ENCODE measurements at regions not wholly inside any gene's neighbourhood (a gene's known extent, or its start where the extent isn't known, plus 50 kb on each side); places are given as distances from the start of the nearest gene placed in this dataset.

DNA sequence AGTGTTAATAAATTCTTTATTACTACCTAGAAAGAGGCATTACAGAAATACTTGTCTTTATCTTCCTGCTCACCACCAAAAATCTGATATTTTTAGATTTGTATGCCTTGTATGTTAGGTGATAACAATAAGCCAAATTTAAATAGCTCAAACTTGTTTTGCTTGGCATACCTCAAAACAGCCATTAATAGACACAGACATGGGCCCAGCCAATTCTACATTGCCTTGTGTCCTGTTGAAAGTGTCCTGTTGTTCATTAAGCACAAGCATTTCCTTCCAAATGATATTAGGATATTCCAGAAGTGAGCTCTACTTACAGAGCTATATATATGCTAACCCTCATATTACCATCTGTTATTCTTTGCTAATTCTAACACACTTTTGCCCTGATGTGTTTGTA, 438.6 kb upstream of the ZNF385D start:
- no peaks in the 10 kb centered on the region for H3K4me1 Mint-ChIP-seq
- no peaks in the 10 kb centered on the region for H3K27me3 Mint-ChIP-seq (ENCODE audit: low read depth)
- ChIA-PET POLR2A (no interaction called here), CTCF (no interaction called here)
- no peak for ATAC-seq
- no peak for TF ChIP-seq CBFB (CRISPR knock-in tag; IDR thresholded peaks at IDR 0.05; ENCODE audit: low read depth)
- TF ChIP-seq ZNF317 (CRISPR knock-in tag; IDR thresholded peaks at IDR 0.05; ENCODE audit: borderline replicate concordance, low read depth) = no peak
- no peak for TF ChIP-seq TEAD1 (CRISPR knock-in tag; IDR thresholded peaks at IDR 0.05)
- no peak for TF ChIP-seq NFYB (CRISPR knock-in tag; conservative IDR thresholded peaks at IDR 0.05; ENCODE audit: low read depth)
- TF ChIP-seq SMAD4 (CRISPR knock-in tag; IDR thresholded peaks at IDR 0.05) = no peak
- no peak for TF ChIP-seq SOX15 (CRISPR knock-in tag; IDR thresholded peaks at IDR 0.05)
- TF ChIP-seq PRRX2 (CRISPR knock-in tag; IDR thresholded peaks at IDR 0.05) = no peak
- TF ChIP-seq, protein P1, sequence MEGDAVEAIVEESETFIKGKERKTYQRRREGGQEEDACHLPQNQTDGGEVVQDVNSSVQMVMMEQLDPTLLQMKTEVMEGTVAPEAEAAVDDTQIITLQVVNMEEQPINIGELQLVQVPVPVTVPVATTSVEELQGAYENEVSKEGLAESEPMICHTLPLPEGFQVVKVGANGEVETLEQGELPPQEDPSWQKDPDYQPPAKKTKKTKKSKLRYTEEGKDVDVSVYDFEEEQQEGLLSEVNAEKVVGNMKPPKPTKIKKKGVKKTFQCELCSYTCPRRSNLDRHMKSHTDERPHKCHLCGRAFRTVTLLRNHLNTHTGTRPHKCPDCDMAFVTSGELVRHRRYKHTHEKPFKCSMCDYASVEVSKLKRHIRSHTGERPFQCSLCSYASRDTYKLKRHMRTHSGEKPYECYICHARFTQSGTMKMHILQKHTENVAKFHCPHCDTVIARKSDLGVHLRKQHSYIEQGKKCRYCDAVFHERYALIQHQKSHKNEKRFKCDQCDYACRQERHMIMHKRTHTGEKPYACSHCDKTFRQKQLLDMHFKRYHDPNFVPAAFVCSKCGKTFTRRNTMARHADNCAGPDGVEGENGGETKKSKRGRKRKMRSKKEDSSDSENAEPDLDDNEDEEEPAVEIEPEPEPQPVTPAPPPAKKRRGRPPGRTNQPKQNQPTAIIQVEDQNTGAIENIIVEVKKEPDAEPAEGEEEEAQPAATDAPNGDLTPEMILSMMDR (IDR thresholded peaks at IDR 0.05) = no peak
- TF ChIP-seq, protein P2, sequence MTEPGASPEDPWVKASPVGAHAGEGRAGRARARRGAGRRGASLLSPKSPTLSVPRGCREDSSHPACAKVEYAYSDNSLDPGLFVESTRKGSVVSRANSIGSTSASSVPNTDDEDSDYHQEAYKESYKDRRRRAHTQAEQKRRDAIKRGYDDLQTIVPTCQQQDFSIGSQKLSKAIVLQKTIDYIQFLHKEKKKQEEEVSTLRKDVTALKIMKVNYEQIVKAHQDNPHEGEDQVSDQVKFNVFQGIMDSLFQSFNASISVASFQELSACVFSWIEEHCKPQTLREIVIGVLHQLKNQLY (CRISPR knock-in tag; IDR thresholded peaks at IDR 0.05) = no peak
- TF ChIP-seq, protein P3, sequence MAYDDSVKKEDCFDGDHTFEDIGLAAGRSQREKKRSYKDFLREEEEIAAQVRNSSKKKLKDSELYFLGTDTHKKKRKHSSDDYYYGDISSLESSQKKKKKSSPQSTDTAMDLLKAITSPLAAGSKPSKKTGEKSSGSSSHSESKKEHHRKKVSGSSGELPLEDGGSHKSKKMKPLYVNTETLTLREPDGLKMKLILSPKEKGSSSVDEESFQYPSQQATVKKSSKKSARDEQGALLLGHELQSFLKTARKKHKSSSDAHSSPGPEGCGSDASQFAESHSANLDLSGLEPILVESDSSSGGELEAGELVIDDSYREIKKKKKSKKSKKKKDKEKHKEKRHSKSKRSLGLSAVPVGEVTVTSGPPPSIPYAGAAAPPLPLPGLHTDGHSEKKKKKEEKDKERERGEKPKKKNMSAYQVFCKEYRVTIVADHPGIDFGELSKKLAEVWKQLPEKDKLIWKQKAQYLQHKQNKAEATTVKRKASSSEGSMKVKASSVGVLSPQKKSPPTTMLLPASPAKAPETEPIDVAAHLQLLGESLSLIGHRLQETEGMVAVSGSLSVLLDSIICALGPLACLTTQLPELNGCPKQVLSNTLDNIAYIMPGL (CRISPR knock-in tag; IDR thresholded peaks at IDR 0.05) = no peak
- no peak for TF ChIP-seq FOXK1 (CRISPR knock-in tag; IDR thresholded peaks at IDR 0.05)
- TF ChIP-seq, protein P4, sequence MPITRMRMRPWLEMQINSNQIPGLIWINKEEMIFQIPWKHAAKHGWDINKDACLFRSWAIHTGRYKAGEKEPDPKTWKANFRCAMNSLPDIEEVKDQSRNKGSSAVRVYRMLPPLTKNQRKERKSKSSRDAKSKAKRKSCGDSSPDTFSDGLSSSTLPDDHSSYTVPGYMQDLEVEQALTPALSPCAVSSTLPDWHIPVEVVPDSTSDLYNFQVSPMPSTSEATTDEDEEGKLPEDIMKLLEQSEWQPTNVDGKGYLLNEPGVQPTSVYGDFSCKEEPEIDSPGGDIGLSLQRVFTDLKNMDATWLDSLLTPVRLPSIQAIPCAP (CRISPR knock-in tag; IDR thresholded peaks at IDR 0.05) = no peak
- TF ChIP-seq GABPB1 (CRISPR knock-in tag; IDR thresholded peaks at IDR 0.05) = no peak
- no peak for TF ChIP-seq NR3C1 (CRISPR knock-in tag; conservative IDR thresholded peaks at IDR 0.05; ENCODE audit: low read depth)
- no peak for TF ChIP-seq CREB1 (CRISPR knock-in tag; IDR thresholded peaks at IDR 0.05)
- TF ChIP-seq ZNF121 (CRISPR knock-in tag; IDR thresholded peaks at IDR 0.05) = no peak
- H3K4me3 Mint-ChIP-seq = no peak overlapping the region
- DNase-seq (ENCODE audit: low spot score) = no peak
- no peak overlapping the region for H3K27ac Mint-ChIP-seq
- H3K9me3 Mint-ChIP-seq = no peaks in the 10 kb centered on the region
- H3K36me3 Mint-ChIP-seq = no peaks in the 10 kb centered on the region

DNA sequence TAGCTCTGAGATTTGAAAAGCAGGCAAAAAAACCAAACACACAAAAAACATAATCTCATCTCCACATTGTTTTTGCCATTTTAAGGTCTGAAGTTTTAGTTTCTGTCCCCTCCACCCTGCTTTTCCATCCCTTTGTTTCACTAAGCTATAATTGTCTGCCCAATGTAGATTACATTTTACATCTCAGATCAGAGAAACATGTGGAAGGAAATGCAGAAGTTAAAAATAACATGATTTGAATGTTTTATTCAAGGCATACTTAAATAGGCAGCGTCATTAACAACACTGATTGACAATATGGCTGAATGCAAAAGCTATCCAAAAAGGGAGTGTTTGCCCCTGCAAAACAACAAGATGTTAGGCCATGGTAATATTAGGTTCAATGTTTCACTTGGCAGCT, 448.1 kb upstream of the ZNF385D start:
- no peaks in the 10 kb centered on the region for H3K36me3 Mint-ChIP-seq
- H3K9me3 Mint-ChIP-seq = peaks cover 3% of the 10 kb centered on the region; the same call in 1 of the 2 replicates
- POLR2A ChIA-PET = no interaction called here
- no peak overlapping the region for H3K4me3 Mint-ChIP-seq
- no peak overlapping the region for H3K27ac Mint-ChIP-seq
- CTCF ChIA-PET = no interaction called here
- DNase-seq (ENCODE audit: low spot score) (no peak), ATAC-seq (no peak)
- TF ChIP-seq NR3C1 (CRISPR knock-in tag; conservative IDR thresholded peaks at IDR 0.05; ENCODE audit: low read depth) = no peak
- TF ChIP-seq EMX1 (CRISPR knock-in tag; IDR thresholded peaks at IDR 0.05) = no peak
- TF ChIP-seq ZNF396 (CRISPR knock-in tag; IDR thresholded peaks at IDR 0.05; ENCODE audit: borderline replicate concordance) = no peak
- TF ChIP-seq SMAD4 (CRISPR knock-in tag; IDR thresholded peaks at IDR 0.05) = no peak
- TF ChIP-seq ZNF138 (CRISPR knock-in tag; conservative IDR thresholded peaks at IDR 0.05) = no peak
- TF ChIP-seq CREB1 (CRISPR knock-in tag; IDR thresholded peaks at IDR 0.05) = no peak
- TF ChIP-seq, protein P5, sequence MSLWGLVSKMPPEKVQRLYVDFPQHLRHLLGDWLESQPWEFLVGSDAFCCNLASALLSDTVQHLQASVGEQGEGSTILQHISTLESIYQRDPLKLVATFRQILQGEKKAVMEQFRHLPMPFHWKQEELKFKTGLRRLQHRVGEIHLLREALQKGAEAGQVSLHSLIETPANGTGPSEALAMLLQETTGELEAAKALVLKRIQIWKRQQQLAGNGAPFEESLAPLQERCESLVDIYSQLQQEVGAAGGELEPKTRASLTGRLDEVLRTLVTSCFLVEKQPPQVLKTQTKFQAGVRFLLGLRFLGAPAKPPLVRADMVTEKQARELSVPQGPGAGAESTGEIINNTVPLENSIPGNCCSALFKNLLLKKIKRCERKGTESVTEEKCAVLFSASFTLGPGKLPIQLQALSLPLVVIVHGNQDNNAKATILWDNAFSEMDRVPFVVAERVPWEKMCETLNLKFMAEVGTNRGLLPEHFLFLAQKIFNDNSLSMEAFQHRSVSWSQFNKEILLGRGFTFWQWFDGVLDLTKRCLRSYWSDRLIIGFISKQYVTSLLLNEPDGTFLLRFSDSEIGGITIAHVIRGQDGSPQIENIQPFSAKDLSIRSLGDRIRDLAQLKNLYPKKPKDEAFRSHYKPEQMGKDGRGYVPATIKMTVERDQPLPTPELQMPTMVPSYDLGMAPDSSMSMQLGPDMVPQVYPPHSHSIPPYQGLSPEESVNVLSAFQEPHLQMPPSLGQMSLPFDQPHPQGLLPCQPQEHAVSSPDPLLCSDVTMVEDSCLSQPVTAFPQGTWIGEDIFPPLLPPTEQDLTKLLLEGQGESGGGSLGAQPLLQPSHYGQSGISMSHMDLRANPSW (CRISPR knock-in tag; conservative IDR thresholded peaks at IDR 0.05; ENCODE audit: low read depth) = no peak
- no peak for TF ChIP-seq JUN (CRISPR knock-in tag; IDR thresholded peaks at IDR 0.05)
- TF ChIP-seq, protein P6, sequence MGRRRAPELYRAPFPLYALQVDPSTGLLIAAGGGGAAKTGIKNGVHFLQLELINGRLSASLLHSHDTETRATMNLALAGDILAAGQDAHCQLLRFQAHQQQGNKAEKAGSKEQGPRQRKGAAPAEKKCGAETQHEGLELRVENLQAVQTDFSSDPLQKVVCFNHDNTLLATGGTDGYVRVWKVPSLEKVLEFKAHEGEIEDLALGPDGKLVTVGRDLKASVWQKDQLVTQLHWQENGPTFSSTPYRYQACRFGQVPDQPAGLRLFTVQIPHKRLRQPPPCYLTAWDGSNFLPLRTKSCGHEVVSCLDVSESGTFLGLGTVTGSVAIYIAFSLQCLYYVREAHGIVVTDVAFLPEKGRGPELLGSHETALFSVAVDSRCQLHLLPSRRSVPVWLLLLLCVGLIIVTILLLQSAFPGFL (CRISPR knock-in tag; IDR thresholded peaks at IDR 0.05; ENCODE audit: borderline replicate concordance) = no peak
- TF ChIP-seq ESRRA (CRISPR knock-in tag; IDR thresholded peaks at IDR 0.05; ENCODE audit: borderline replicate concordance) = no peak
- TF ChIP-seq NFYB (CRISPR knock-in tag; conservative IDR thresholded peaks at IDR 0.05; ENCODE audit: low read depth) = no peak
- TF ChIP-seq GTF2I (CRISPR knock-in tag; conservative IDR thresholded peaks at IDR 0.05) = no peak
- TF ChIP-seq, protein P7, sequence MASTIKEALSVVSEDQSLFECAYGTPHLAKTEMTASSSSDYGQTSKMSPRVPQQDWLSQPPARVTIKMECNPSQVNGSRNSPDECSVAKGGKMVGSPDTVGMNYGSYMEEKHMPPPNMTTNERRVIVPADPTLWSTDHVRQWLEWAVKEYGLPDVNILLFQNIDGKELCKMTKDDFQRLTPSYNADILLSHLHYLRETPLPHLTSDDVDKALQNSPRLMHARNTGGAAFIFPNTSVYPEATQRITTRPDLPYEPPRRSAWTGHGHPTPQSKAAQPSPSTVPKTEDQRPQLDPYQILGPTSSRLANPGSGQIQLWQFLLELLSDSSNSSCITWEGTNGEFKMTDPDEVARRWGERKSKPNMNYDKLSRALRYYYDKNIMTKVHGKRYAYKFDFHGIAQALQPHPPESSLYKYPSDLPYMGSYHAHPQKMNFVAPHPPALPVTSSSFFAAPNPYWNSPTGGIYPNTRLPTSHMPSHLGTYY (CRISPR knock-in tag; IDR thresholded peaks at IDR 0.05) = no peak
- no peaks in the 10 kb centered on the region for H3K4me1 Mint-ChIP-seq
- H3K27me3 Mint-ChIP-seq (ENCODE audit: low read depth) = no peaks in the 10 kb centered on the region

Measured in WTC11 (cell line).